ENCODE measurements at regions not wholly inside any gene's neighbourhood (a gene's known extent, or its start where the extent isn't known, plus 50 kb on each side); places are given as distances from the start of the nearest gene placed in this dataset.

DNA sequence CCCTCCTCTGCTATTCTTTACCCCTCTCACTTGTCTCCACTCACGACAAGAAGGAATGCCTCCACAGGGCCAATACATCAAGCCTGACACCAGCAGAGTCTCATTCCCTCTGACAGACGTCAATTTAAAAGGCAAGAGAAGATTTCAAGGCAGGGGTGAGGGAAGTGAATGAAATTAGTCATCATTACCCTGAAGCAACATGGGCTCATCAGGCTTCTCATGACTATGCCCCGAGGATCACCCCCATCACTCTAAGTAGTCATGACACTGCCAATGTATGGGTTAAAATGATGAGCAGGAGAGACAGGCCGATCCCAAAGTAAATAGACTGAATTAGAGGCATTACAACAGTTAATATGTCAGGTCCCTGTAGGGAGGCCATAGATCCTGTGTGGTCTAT lies 504.4 kb downstream of the TLE4 start:
- TF ChIP-seq POLR2AphosphoS5 (IDR thresholded peaks at IDR 0.05; ENCODE audit: low read depth, low read length) = no peak
- TF ChIP-seq TAF1 (IDR thresholded peaks at IDR 0.05; ENCODE audit: borderline replicate concordance, insufficient read depth, low read length) = no peak
- TF ChIP-seq, protein P1, sequence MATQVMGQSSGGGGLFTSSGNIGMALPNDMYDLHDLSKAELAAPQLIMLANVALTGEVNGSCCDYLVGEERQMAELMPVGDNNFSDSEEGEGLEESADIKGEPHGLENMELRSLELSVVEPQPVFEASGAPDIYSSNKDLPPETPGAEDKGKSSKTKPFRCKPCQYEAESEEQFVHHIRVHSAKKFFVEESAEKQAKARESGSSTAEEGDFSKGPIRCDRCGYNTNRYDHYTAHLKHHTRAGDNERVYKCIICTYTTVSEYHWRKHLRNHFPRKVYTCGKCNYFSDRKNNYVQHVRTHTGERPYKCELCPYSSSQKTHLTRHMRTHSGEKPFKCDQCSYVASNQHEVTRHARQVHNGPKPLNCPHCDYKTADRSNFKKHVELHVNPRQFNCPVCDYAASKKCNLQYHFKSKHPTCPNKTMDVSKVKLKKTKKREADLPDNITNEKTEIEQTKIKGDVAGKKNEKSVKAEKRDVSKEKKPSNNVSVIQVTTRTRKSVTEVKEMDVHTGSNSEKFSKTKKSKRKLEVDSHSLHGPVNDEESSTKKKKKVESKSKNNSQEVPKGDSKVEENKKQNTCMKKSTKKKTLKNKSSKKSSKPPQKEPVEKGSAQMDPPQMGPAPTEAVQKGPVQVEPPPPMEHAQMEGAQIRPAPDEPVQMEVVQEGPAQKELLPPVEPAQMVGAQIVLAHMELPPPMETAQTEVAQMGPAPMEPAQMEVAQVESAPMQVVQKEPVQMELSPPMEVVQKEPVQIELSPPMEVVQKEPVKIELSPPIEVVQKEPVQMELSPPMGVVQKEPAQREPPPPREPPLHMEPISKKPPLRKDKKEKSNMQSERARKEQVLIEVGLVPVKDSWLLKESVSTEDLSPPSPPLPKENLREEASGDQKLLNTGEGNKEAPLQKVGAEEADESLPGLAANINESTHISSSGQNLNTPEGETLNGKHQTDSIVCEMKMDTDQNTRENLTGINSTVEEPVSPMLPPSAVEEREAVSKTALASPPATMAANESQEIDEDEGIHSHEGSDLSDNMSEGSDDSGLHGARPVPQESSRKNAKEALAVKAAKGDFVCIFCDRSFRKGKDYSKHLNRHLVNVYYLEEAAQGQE (IDR thresholded peaks at IDR 0.05; ENCODE audit: insufficient read depth in 1 of 2, low read depth in 2 of 2, low read length in 2 of 2) = no peak
